ENCODE measurements at regions not wholly inside any gene's neighbourhood (a gene's known extent, or its start where the extent isn't known, plus 50 kb on each side); places are given as distances from the start of the nearest gene placed in this dataset.
A peak's percentile ranks its signal among the peaks of the same experiment; 100 is the strongest.
"Not testable (repeated sequence)": the region's sequence is repeated elsewhere in the genome, so short reads cannot be mapped to it uniquely, and the experiment has no call there.

- DNase-seq, result no peak
Observed at GRCh38 chr12:4822572-4822971, 87.1 kb upstream of the KCNA1 start.

- DNase-seq, result no peak
Observed at GRCh38 chr12:4824380-4824779, 85.3 kb upstream of the KCNA1 start.

GRCh38 chr12:4825011-4825858 lies 84.5 kb upstream of the KCNA1 start:
- DNase-seq, result peak in 1 of 5 donors; percentile 56

- no peak for DNase-seq
Observed at GRCh38 chr12:4826909-4827308, 82.8 kb upstream of the KCNA1 start.

- DNase-seq, result no peak
Observed at GRCh38 chr12:4828176-4828575, 81.5 kb upstream of the KCNA1 start.

- DNase-seq, result peak in 1 of 5 donors; percentile 86
Observed at GRCh38 chr12:4829161-4829792, 80.4 kb upstream of the KCNA1 start.

- no peak for DNase-seq
Observed at GRCh38 chr12:4829793-4830162, 79.9 kb upstream of the KCNA1 start.

- DNase-seq, result no peak
Observed at GRCh38 chr12:4830556-4831210, 79.0 kb upstream of the KCNA1 start.

GRCh38 chr12:4833053-4833452 lies 76.7 kb upstream of the KCNA1 start:
- no peak for DNase-seq

GRCh38 chr12:4833524-4833923 lies 76.2 kb upstream of the KCNA1 start:
- DNase-seq, result no peak

- not testable (repeated sequence) for DNase-seq
Observed at GRCh38 chr12:4842401-4842800, 67.3 kb upstream of the KCNA1 start.

GRCh38 chr12:4843907-4844306 lies 65.8 kb upstream of the KCNA1 start:
- no peak for DNase-seq

- DNase-seq, result no peak
Observed at GRCh38 chr12:4847713-4848112, 62.0 kb upstream of the KCNA1 start.

- DNase-seq, result peak in 1 of 5 donors; percentile 21
Observed at GRCh38 chr12:4849115-4849541, 60.6 kb upstream of the KCNA1 start.

GRCh38 chr12:4849795-4850345 lies 59.8 kb upstream of the KCNA1 start:
- DNase-seq, result no peak

- DNase-seq, result no peak
Observed at GRCh38 chr12:4850857-4851380, 58.8 kb upstream of the KCNA1 start.

GRCh38 chr12:4852308-4852707 lies 57.4 kb upstream of the KCNA1 start:
- no peak for DNase-seq

- no peak for DNase-seq
Observed at GRCh38 chr12:4852911-4853310, 56.8 kb upstream of the KCNA1 start.

GRCh38 chr12:4855121-4855924 lies 54.4 kb upstream of the KCNA1 start:
- DNase-seq, result peak in 3 of 5 donors; percentile 23 to 71 (median 43)

- DNase-seq, result peak in 1 of 5 donors; percentile 16
Observed at GRCh38 chr12:4856596-4856995, 53.1 kb upstream of the KCNA1 start.

- DNase-seq, result peak; percentile 35 to 63 (median 36)
Observed at GRCh38 chr12:4857472-4858291, 52.0 kb upstream of the KCNA1 start.

All from T-helper 1 cell (primary cell).